ENCODE measurements at regions not wholly inside any gene's neighbourhood (a gene's known extent, or its start where the extent isn't known, plus 50 kb on each side); places are given as distances from the start of the nearest gene placed in this dataset.

- TF ChIP-seq EZH2 (IDR thresholded peaks at IDR 0.05) (no peak), POLR2AphosphoS5 (IDR thresholded peaks at IDR 0.05; ENCODE audit: borderline replicate concordance, low read depth, low read length) (no peak), FOXP2 (optimal IDR thresholded peaks at IDR 0.05; ENCODE audit: control extremely low read depth, extremely low read length, insufficient read depth) (no peak)
Measured at GRCh38 chr21:24353492-24353891, 1253.8 kb downstream of the MRPL39 start.

All from SK-N-MC (cell line).